ENCODE measurements at regions not wholly inside any gene's neighbourhood (a gene's known extent, or its start where the extent isn't known, plus 50 kb on each side); places are given as distances from the start of the nearest gene placed in this dataset.

DNA sequence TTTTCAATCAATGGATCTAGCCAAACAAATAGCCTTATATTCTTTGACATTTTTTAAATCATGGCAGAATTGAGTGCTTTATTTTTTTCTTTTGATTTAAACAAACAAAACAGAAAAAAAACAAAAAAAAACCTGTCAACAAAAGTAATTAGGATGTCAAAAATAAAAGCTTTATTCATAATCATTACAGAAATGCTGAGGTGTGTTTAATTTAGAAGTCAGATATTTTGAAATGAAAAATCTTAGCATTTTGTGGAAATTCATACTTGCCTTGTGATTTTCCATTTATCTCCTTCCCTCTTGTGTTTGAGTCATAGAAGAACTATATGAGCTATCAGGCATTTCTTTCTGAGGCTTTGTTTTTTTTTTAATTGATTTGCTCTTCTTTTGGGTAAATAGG, 387.0 kb upstream of the STXBP6 start:
- Mint-ChIP-seq H3K27ac (no peak overlapping the region), H3K36me3 (ENCODE audit: insufficient read depth in 1 of 3, low read depth in 3 of 3) (peaks cover 5 to 8% (median 5%) of the 10 kb centered on the region in 3 experiments; a peak in 4 of 7 replicates)
- no peak overlapping the region for H4K5ac ChIP-seq (ENCODE audit: insufficient read length, low read depth, low read length)

More for the DNA sequence above, 387.0 kb upstream of the STXBP6 start:
- Histone ChIP-seq H3K56ac (ENCODE audit: insufficient read length, low read depth, low read length) (no peak overlapping the region), H4K8ac (replicated peaks; ENCODE audit: insufficient read length, low read depth, low read length) (no peak overlapping the region), H3K79me2 (ENCODE audit: insufficient read depth, low read length) (no peaks in the 10 kb centered on the region), H4K20me1 (ENCODE audit: control insufficient read depth, insufficient read depth, insufficient read length) (no peaks in the 10 kb centered on the region), H3K14ac (ENCODE audit: insufficient read depth, low read length) (no peak overlapping the region), H2BK20ac (ENCODE audit: low read depth, low read length, poor library complexity, severe bottlenecking) (no peak overlapping the region), H4K91ac (ENCODE audit: insufficient read length, low read depth, low read length) (no peak overlapping the region), H3K4me1 (ENCODE audit: insufficient read depth, low read length) (no peaks in the 10 kb centered on the region), H2BK120ac (ENCODE audit: low read depth, low read length, poor library complexity, severe bottlenecking) (no peak overlapping the region), H3K23ac (ENCODE audit: insufficient read length, low read depth, low read length) (no peak overlapping the region), H3K27me3 (ENCODE audit: insufficient read depth, low read length) (no peaks in the 10 kb centered on the region), H2BK12ac (ENCODE audit: insufficient read length, low read depth, low read length) (no peak overlapping the region), H2AFZ (ENCODE audit: low read length) (no peak overlapping the region), H2AK5ac (ENCODE audit: insufficient read length, low read length) (no peak overlapping the region), H3K9ac (ENCODE audit: extremely low read depth, insufficient read length, low read length) (no peak overlapping the region), H3K18ac (ENCODE audit: insufficient read length, low read depth, low read length) (no peak overlapping the region), H3K4ac (ENCODE audit: low read depth, low read length) (no peak overlapping the region), H3K27ac (ENCODE audit: insufficient read length, low read depth, low read length) (no peak overlapping the region), H3K4me2 (ENCODE audit: insufficient read depth, insufficient read length, low read length) (no peak overlapping the region), H3K23me2 (ENCODE audit: insufficient read length, low read depth, low read length, poor library complexity, severe bottlenecking) (no peaks in the 10 kb centered on the region), H3K9me3 (ENCODE audit: control insufficient read depth, low read depth, low read length) (no peaks in the 10 kb centered on the region), H2BK5ac (ENCODE audit: insufficient read length, low read length) (no peak overlapping the region), H3K79me1 (ENCODE audit: insufficient read depth, low read depth, low read length, poor library complexity, severe bottlenecking) (no peaks in the 10 kb centered on the region), H2BK15ac (ENCODE audit: low read depth, low read length) (no peak overlapping the region), H3T11ph (ENCODE audit: low read length) (no peak overlapping the region)
- no peak for DNase-seq
- TF ChIP-seq, protein P1, sequence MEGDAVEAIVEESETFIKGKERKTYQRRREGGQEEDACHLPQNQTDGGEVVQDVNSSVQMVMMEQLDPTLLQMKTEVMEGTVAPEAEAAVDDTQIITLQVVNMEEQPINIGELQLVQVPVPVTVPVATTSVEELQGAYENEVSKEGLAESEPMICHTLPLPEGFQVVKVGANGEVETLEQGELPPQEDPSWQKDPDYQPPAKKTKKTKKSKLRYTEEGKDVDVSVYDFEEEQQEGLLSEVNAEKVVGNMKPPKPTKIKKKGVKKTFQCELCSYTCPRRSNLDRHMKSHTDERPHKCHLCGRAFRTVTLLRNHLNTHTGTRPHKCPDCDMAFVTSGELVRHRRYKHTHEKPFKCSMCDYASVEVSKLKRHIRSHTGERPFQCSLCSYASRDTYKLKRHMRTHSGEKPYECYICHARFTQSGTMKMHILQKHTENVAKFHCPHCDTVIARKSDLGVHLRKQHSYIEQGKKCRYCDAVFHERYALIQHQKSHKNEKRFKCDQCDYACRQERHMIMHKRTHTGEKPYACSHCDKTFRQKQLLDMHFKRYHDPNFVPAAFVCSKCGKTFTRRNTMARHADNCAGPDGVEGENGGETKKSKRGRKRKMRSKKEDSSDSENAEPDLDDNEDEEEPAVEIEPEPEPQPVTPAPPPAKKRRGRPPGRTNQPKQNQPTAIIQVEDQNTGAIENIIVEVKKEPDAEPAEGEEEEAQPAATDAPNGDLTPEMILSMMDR (conservative IDR thresholded peaks at IDR 0.05), result no peak
- Mint-ChIP-seq H3K27me3 (ENCODE audit: low read depth) (no peaks in the 10 kb centered on the region; the same call in 1 of the 2 replicates), H3K4me3 (no peak overlapping the region), H3K4me1 (peaks cover 0 to 4% of the 10 kb centered on the region in 2 experiments; a peak in 2 of 4 replicates), H3K9me3 (peaks cover 20 to 26% of the 10 kb centered on the region in 2 experiments)
